PC-3 (cell line): ENCODE measurements at regions not wholly inside any gene's neighbourhood (a gene's known extent, or its start where the extent isn't known, plus 50 kb on each side); places are given as distances from the start of the nearest gene placed in this dataset.
A peak's percentile ranks its signal among the peaks of the same experiment; 100 is the strongest.

Experiments used
- ATAC-seq: fragments of 200-7000 bp; cut with Tn5 transposase; 2 replicates; pipeline ENCODE4 v1.9.1; 2020; ENCODE audit warnings: mild to moderate bottlenecking, moderate library complexity
- BruUV-seq: library from RNA; stranded (reverse); fragments of 400-500 nt; replicated peaks from 2 replicates; lab custom pipeline; 2021; lab: Mats Ljungman, UMichigan
- CTCF ChIA-PET: fragments of 300-600 bp; sonication (Branson Sonifier 250); formaldehyde crosslinking; loops from one replicate; lab custom pipeline; 2022; ENCODE audit warnings: antibody characterized with exemption; lab: Charles Lee
- POLR2A ChIA-PET: fragments of 300-600 bp; sonication (Branson Sonifier 250); formaldehyde crosslinking; loops from one replicate; lab custom pipeline; 2022; ENCODE audit warnings: antibody characterized with exemption; ENCODE audit not compliant: unreplicated experiment; lab: Charles Lee
- DNase-seq: peaks from one replicate; pipeline ENCODE4 v3.0.0-alpha.2; 2015
- H2AFZ ChIP-seq: fragments of 300-600 bp; sonication (generic); 2 replicates; pipeline ENCODE4 v1.6.0; 2016; ENCODE audit warnings: antibody characterized with exemption, low read length
- H3F3A ChIP-seq: fragments of 300-600 bp; sonication (generic); one replicate; pipeline ENCODE4 v1.6.0; 2017; ENCODE audit warnings: antibody characterized with exemption, low read length, control low read depth, mild to moderate bottlenecking; ENCODE audit not compliant: unreplicated experiment
- H3K27ac ChIP-seq: fragments of 300-600 bp; sonication (generic); 2 replicates; pipeline ENCODE4 v1.5.1; 2016; ENCODE audit warnings: mild to moderate bottlenecking, low read length
- H3K27me3 ChIP-seq: fragments of 300-600 bp; sonication (generic); 2 replicates; pipeline ENCODE4 v1.6.1; 2016; ENCODE audit warnings: low read length, mixed read lengths
- H3K36me3 ChIP-seq: fragments of 300-600 bp; sonication (generic); 2 replicates; pipeline ENCODE4 v1.6.1; 2016; ENCODE audit warnings: low read depth, mixed run types, low read length, mixed read lengths
- H3K4me1 ChIP-seq: fragments of 300-600 bp; sonication (generic); 2 replicates; pipeline ENCODE4 v1.5.1; 2016; ENCODE audit warnings: low read length; ENCODE audit not compliant: insufficient read depth
- H3K4me2 ChIP-seq: fragments of 300-600 bp; sonication (generic); 2 replicates; pipeline ENCODE4 v1.6.0; 2016; ENCODE audit warnings: low read length
- H3K4me3 ChIP-seq: fragments of 300-600 bp; sonication (generic); 2 replicates; pipeline ENCODE4 v1.5.1; 2016; ENCODE audit warnings: mild to moderate bottlenecking, low read length, mixed read lengths
- H3K79me2 ChIP-seq: fragments of 300-600 bp; sonication (generic); 2 replicates; pipeline ENCODE4 v1.6.1; 2017; ENCODE audit warnings: low read length, mixed read lengths
- H3K9ac ChIP-seq: fragments of 300-600 bp; sonication (generic); 2 replicates; pipeline ENCODE4 v1.6.0; 2016; ENCODE audit warnings: mild to moderate bottlenecking, low read length
- H3K9me2 ChIP-seq: fragments of 300-600 bp; sonication (generic); replicated peaks from 2 replicates; pipeline ENCODE4 v1.6.1; 2016; ENCODE audit warnings: mixed run types, low read length, mixed read lengths
- H3K9me3 ChIP-seq: fragments of 300-600 bp; sonication (generic); 2 replicates; pipeline ENCODE4 v1.6.1; 2016; ENCODE audit warnings: low read length, mixed read lengths
- H4K20me1 ChIP-seq: fragments of 300-600 bp; sonication (generic); 2 replicates; pipeline ENCODE4 v1.6.1; 2016; ENCODE audit warnings: low read length, mixed read lengths
- CTCF ChIP-seq: fragments of 300-600 bp; sonication (generic); conservative IDR thresholded peaks from 2 replicates; pipeline ENCODE4 v1.5.1; 2017; ENCODE audit warnings: antibody characterized with exemption, low read depth, mild to moderate bottlenecking, low read length
- EZH2 ChIP-seq: fragments of 300-600 bp; sonication (generic); IDR thresholded peaks from one replicate; pipeline ENCODE4 v1.6.1; 2017; ENCODE audit warnings: antibody characterized with exemption, mild to moderate bottlenecking, low read length; ENCODE audit not compliant: unreplicated experiment
- EZH2phosphoT487 ChIP-seq: fragments of 300-600 bp; sonication (generic); IDR thresholded peaks from 2 replicates; pipeline ENCODE4 v1.6.1; 2018; ENCODE audit warnings: mild to moderate bottlenecking, antibody characterized with exemption, low read length, borderline replicate concordance
- intact Hi-C: fragments of 100-400 bp; cut with micrococcal nuclease; formaldehyde crosslinking; loops from 2 replicates; pipeline ENCODE4 v1.9.0; 2023

GRCh38 chr5:112604732-112605630 lies 132.7 kb upstream of the APC start:
- BruUV-seq, result no TSS peak
- POLR2A ChIA-PET, result no interaction called here
- peak; percentile 48; the same call in 1 of the 2 replicates for ATAC-seq

GRCh38 chr5:112608975-112609374 lies 128.7 kb upstream of the APC start:
- DNase-seq (no peak), ATAC-seq (no peak)
- Histone ChIP-seq H2AFZ (no peak overlapping the region), H3K4me3 (no peak overlapping the region), H3K27me3 (no peaks in the 10 kb centered on the region), H3K4me1 (peaks cover 11% of the 10 kb centered on the region), H3K36me3 (no peaks in the 10 kb centered on the region), H3K27ac (no peak overlapping the region), H3K4me2 (no peak overlapping the region), H3K9me3 (no peaks in the 10 kb centered on the region), H3K79me2 (no peaks in the 10 kb centered on the region), H3K9me2 (no peaks in the 10 kb centered on the region), H3F3A (no peaks in the 10 kb centered on the region), H4K20me1 (no peaks in the 10 kb centered on the region), H3K9ac (no peak overlapping the region)
- TF ChIP-seq EZH2phosphoT487, result no peak
- no peak for TF ChIP-seq EZH2
- TF ChIP-seq CTCF, result no peak
- BruUV-seq, result no TSS peak
- intact Hi-C loops, result no loop called here
- ChIA-PET POLR2A (no interaction called here), CTCF (no interaction called here)

More at GRCh38 chr5:112604732-112605630, 132.7 kb upstream of the APC start:
- no peak overlapping the region for H2AFZ ChIP-seq
- H3K4me3 ChIP-seq, result no peak overlapping the region
- no peaks in the 10 kb centered on the region for H3K9me3 ChIP-seq
- peak overlapping the region; percentile 87 for H3K27ac ChIP-seq
- peak overlapping the region; percentile 59; the same call in 1 of the 2 replicates for H3K9ac ChIP-seq
- no peaks in the 10 kb centered on the region for H3K36me3 ChIP-seq
- H3K27me3 ChIP-seq, result no peaks in the 10 kb centered on the region
- no peaks in the 10 kb centered on the region for H3K79me2 ChIP-seq
- H3K4me2 ChIP-seq, result 0 out of 2 replicates have a peak overlapping the region, but pooled peaks have one; percentile 76
- no peaks in the 10 kb centered on the region for H3K9me2 ChIP-seq
- H3F3A ChIP-seq, result no peaks in the 10 kb centered on the region
- intact Hi-C loops, result no loop called here
- no peak for TF ChIP-seq EZH2phosphoT487
- peak; percentile 50 for TF ChIP-seq CTCF
- CTCF ChIA-PET, result no interaction called here
- no peaks in the 10 kb centered on the region for H4K20me1 ChIP-seq
- DNase-seq, result peak; percentile 28
- peaks cover 23% of the 10 kb centered on the region for H3K4me1 ChIP-seq

GRCh38 chr5:112612663-112613062 lies 125.0 kb upstream of the APC start:
- TF ChIP-seq CTCF (no peak), EZH2phosphoT487 (no peak), EZH2 (no peak)
- no peak overlapping the region for H3K4me3 ChIP-seq
- CTCF ChIA-PET, result no interaction called here

More at GRCh38 chr5:112612663-112613062, 125.0 kb upstream of the APC start:
- Histone ChIP-seq H2AFZ (no peak overlapping the region), H3K27me3 (no peaks in the 10 kb centered on the region), H3K9me3 (no peaks in the 10 kb centered on the region), H3K4me2 (no peak overlapping the region), H4K20me1 (no peaks in the 10 kb centered on the region), H3K27ac (no peak overlapping the region), H3K36me3 (no peaks in the 10 kb centered on the region), H3K79me2 (no peaks in the 10 kb centered on the region), H3K9me2 (no peaks in the 10 kb centered on the region), H3K9ac (no peak overlapping the region), H3F3A (no peaks in the 10 kb centered on the region), H3K4me1 (peaks cover 16% of the 10 kb centered on the region; the same call in 1 of the 2 replicates)
- intact Hi-C loops, result no loop called here
- no TSS peak for BruUV-seq
- POLR2A ChIA-PET, result no interaction called here
- DNase-seq (no peak), ATAC-seq (no peak)
